Natural killer cell (primary cell): ENCODE measurements at regions not wholly inside any gene's neighbourhood (a gene's known extent, or its start where the extent isn't known, plus 50 kb on each side); places are given as distances from the start of the nearest gene placed in this dataset.

Experiments used
- ATAC-seq, 3 donors: fragments of 150-1000 bp in 2 of 3; fragments of 200-7000 bp in 1 of 3; cut with Tn5 transposase; 1 replicate in 1 of 3; 2 replicates in 2 of 3; pipeline ENCODE4 v1.10.0; 2021; ENCODE audit warnings: mild to moderate bottlenecking in 2 of 3, moderate library complexity in 2 of 3
- DNase-seq, 2 donors: peaks; one replicate each; pipeline versions ENCODE4 v3.0.0 to v3.0.0-alpha.2; 2013 to 2021; ENCODE audit warnings: mixed read lengths in 1 of 2
- H3K27ac ChIP-seq: one replicate; pipeline ENCODE4 v1.5.1; 2013; ENCODE audit warnings: mild to moderate bottlenecking, low read length
- H3K27me3 ChIP-seq: one replicate; pipeline ENCODE4 v1.6.1; 2013; ENCODE audit warnings: low read length; ENCODE audit not compliant: control insufficient read depth, insufficient read depth
- H3K36me3 ChIP-seq: one replicate; pipeline ENCODE4 v1.6.1; 2013; ENCODE audit warnings: low read length; ENCODE audit not compliant: control insufficient read depth, insufficient read depth
- H3K4me1 ChIP-seq: one replicate; pipeline ENCODE4 v1.6.1; 2013; ENCODE audit warnings: low read length; ENCODE audit not compliant: control insufficient read depth, insufficient read depth
- H3K4me3 ChIP-seq: one replicate; pipeline ENCODE4 v1.5.1; 2013; ENCODE audit warnings: low read length
- H3K9me3 ChIP-seq: one replicate; pipeline ENCODE4 v1.6.1; 2013; ENCODE audit warnings: low read length; ENCODE audit not compliant: control insufficient read depth, insufficient read depth
- H3K27ac Mint-ChIP-seq, 2 donors: one replicate each; pipeline ENCODE4 v1.8.0; 2022; ENCODE audit warnings: mild to moderate bottlenecking in 2 of 2, mixed read lengths in 2 of 2, moderate library complexity in 1 of 2
- H3K27me3 Mint-ChIP-seq, 2 donors: one replicate each; pipeline ENCODE4 v1.8.0; 2022; ENCODE audit warnings: low read depth in 2 of 2, mixed read lengths in 2 of 2
- H3K36me3 Mint-ChIP-seq: one replicate; pipeline ENCODE4 v1.8.0; 2022; ENCODE audit warnings: mixed read lengths
- H3K4me1 Mint-ChIP-seq, 2 donors: one replicate each; pipeline ENCODE4 v1.8.0; 2022; ENCODE audit warnings: mixed read lengths in 2 of 2
- H3K4me3 Mint-ChIP-seq: one replicate; pipeline ENCODE4 v1.8.0; 2022; ENCODE audit warnings: mild to moderate bottlenecking, moderate library complexity, mixed read lengths
- H3K9me3 Mint-ChIP-seq, 2 donors: one replicate each; pipeline ENCODE4 v1.8.0; 2022; ENCODE audit warnings: mixed read lengths in 2 of 2
- WGBS: methylation state at CpG from one replicate; pipeline ENCODE4 v1.1.7; 2013; ENCODE audit warnings: missing lambda C conversion rate; ENCODE audit not compliant: insufficient coverage; 5-methylcytosine and 5-hydroxymethylcytosine counted together
- intact Hi-C: fragments of 100-400 bp; cut with micrococcal nuclease; formaldehyde crosslinking; loops from one replicate; pipeline ENCODE4 v1.14.2; 2022
- TF ChIP-seq, protein P1 (sequence below): fragments of 200-600 bp; IDR thresholded peaks from one replicate; pipeline ENCODE4 v1.8.0; 2022; ENCODE audit warnings: antibody characterized with exemption

- no peaks in the 10 kb centered on the region for H3K36me3 ChIP-seq
- TF ChIP-seq, protein P1, sequence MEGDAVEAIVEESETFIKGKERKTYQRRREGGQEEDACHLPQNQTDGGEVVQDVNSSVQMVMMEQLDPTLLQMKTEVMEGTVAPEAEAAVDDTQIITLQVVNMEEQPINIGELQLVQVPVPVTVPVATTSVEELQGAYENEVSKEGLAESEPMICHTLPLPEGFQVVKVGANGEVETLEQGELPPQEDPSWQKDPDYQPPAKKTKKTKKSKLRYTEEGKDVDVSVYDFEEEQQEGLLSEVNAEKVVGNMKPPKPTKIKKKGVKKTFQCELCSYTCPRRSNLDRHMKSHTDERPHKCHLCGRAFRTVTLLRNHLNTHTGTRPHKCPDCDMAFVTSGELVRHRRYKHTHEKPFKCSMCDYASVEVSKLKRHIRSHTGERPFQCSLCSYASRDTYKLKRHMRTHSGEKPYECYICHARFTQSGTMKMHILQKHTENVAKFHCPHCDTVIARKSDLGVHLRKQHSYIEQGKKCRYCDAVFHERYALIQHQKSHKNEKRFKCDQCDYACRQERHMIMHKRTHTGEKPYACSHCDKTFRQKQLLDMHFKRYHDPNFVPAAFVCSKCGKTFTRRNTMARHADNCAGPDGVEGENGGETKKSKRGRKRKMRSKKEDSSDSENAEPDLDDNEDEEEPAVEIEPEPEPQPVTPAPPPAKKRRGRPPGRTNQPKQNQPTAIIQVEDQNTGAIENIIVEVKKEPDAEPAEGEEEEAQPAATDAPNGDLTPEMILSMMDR = no peak
- no peaks in the 10 kb centered on the region for H3K27me3 ChIP-seq
- ATAC-seq = no peak
- DNase-seq = no peak
- Mint-ChIP-seq H3K4me3 (no peak overlapping the region), H3K36me3 (no peaks in the 10 kb centered on the region), H3K27me3 (no peaks in the 10 kb centered on the region), H3K9me3 (peaks cover 0 to 2% of the 10 kb centered on the region in 2 donors), H3K4me1 (peaks cover 7 to 8% of the 10 kb centered on the region in 2 donors), H3K27ac (no peak overlapping the region)
- WGBS = 87% methylated on average over 6 of the region's 7 CpGs
- no peaks in the 10 kb centered on the region for H3K4me1 ChIP-seq
- H3K9me3 ChIP-seq = no peaks in the 10 kb centered on the region
- no peak overlapping the region for H3K4me3 ChIP-seq
- intact Hi-C loops = no loop called here
- no peak overlapping the region for H3K27ac ChIP-seq
These were observed 421.1 kb downstream of the BCKDHB start for GRCh38 chr6:80527552-80528052.

DNA sequence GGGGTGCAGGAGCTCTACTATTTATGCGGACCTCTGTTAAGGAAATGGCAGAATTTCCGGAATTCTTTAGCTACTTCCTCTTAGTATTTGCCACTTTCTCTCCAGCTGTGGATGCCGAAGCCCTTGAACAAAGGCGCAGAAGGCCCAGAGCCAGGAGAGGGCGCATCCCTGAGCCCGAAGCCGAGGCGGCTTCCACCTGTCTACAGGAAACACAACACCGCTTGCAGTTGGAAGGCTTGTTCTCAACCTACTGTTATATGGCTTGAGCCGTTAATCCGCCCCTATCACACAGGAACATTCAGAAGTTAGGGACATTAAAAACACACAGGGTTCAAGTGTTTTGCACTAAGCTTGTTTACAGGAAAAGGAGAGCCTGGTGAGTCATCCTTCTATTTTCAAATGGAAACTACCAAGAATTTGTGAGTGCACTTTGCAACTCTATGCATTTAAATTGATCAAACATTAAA, 417.1 kb downstream of the BCKDHB start:
- TF ChIP-seq, protein P1 = no peak
- H3K27me3 Mint-ChIP-seq = no peaks in the 10 kb centered on the region
- H3K4me3 Mint-ChIP-seq = no peak overlapping the region
- no peaks in the 10 kb centered on the region for H3K27me3 ChIP-seq
- WGBS = 62% methylated on average over 11 of the region's 11 CpGs
- no peak overlapping the region for H3K27ac ChIP-seq
- H3K27ac Mint-ChIP-seq = no peak overlapping the region
- DNase-seq (no peak), ATAC-seq (no peak)
- no peaks in the 10 kb centered on the region for H3K36me3 ChIP-seq
- H3K4me1 ChIP-seq = no peaks in the 10 kb centered on the region
- no peak overlapping the region for H3K4me3 ChIP-seq
- peaks cover 7 to 8% of the 10 kb centered on the region in 2 donors for H3K4me1 Mint-ChIP-seq
- H3K36me3 Mint-ChIP-seq = no peaks in the 10 kb centered on the region
- no peaks in the 10 kb centered on the region for H3K9me3 ChIP-seq
- intact Hi-C loops = no loop called here
- peaks cover 0 to 2% of the 10 kb centered on the region in 2 donors for H3K9me3 Mint-ChIP-seq

- DNase-seq = no peak
- H3K9me3 Mint-ChIP-seq = peaks cover 0 to 2% of the 10 kb centered on the region in 2 donors
- Histone ChIP-seq H3K27me3 (no peaks in the 10 kb centered on the region), H3K4me3 (no peak overlapping the region), H3K9me3 (no peaks in the 10 kb centered on the region), H3K27ac (no peak overlapping the region), H3K4me1 (no peaks in the 10 kb centered on the region), H3K36me3 (no peaks in the 10 kb centered on the region)
- no peak for ATAC-seq
- no peak overlapping the region for H3K27ac Mint-ChIP-seq
- TF ChIP-seq, protein P1 = no peak
- WGBS = 91% methylated on average over 3 of the region's 5 CpGs
- H3K36me3 Mint-ChIP-seq = no peaks in the 10 kb centered on the region
- H3K27me3 Mint-ChIP-seq = no peaks in the 10 kb centered on the region
- H3K4me1 Mint-ChIP-seq = peaks cover 7 to 8% of the 10 kb centered on the region in 2 donors
- intact Hi-C loops = no loop called here
- H3K4me3 Mint-ChIP-seq = no peak overlapping the region
These were observed 416.5 kb downstream of the BCKDHB start for GRCh38 chr6:80523010-80523409.

DNA sequence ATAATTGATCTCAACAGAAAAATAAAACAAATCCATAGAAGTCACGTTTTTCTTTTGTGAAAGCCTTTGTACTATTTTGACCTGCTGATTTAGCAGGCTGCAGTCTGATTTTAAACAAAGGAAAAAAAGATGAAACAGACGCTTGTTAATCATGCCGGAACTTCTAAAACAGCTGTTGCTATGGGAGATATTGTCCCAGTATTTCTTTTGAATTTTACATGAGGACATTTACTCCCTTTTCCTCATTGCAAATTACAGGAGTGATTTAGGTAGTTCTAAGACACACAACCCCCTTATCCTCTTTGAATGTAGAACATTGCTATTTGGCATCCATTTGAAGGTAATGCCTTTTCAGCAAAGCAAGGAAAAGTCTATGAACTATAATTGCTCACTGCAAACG, 416.1 kb downstream of the BCKDHB start:
- Histone ChIP-seq H3K4me1 (no peaks in the 10 kb centered on the region), H3K36me3 (no peaks in the 10 kb centered on the region), H3K27ac (no peak overlapping the region), H3K9me3 (no peaks in the 10 kb centered on the region), H3K4me3 (no peak overlapping the region), H3K27me3 (no peaks in the 10 kb centered on the region)
- Mint-ChIP-seq H3K27ac (no peak overlapping the region), H3K36me3 (no peaks in the 10 kb centered on the region), H3K9me3 (peaks cover 0 to 2% of the 10 kb centered on the region in 2 donors), H3K4me1 (peaks cover 7 to 8% of the 10 kb centered on the region in 2 donors), H3K27me3 (no peaks in the 10 kb centered on the region), H3K4me3 (no peak overlapping the region)
- ATAC-seq (no peak), DNase-seq (no peak)
- TF ChIP-seq, protein P1 = no peak
- WGBS = 70% methylated on average over 2 of the region's 4 CpGs
- intact Hi-C loops = no loop called here
